ENCODE measurements at regions not wholly inside any gene's neighbourhood (a gene's known extent, or its start where the extent isn't known, plus 50 kb on each side); places are given as distances from the start of the nearest gene placed in this dataset.
"Not testable (repeated sequence)": the region's sequence is repeated elsewhere in the genome, so short reads cannot be mapped to it uniquely, and the experiment has no call there.

GRCh38 chr3:154658000-154658399, 228.0 kb upstream of the GPR149 start:
- no peak for DNase-seq

DNA sequence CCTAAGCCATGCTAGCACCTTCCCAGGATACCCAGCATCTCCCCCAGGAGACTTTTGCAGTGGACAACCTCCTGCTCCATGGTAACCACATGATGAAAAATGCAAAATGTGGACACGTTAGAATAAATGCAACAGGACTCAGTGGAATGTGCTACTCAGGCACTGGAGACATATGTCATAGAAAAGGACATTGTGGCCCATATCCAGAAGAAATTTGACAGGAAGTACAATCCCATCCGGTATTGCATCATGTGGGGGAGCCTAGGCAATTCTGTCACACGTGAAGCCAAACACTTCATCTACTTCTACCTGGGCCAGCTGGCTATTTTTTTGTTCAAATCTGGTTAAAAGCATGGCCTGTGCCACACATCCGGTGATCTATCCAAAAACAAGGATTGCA, 227.2 kb upstream of the GPR149 start:
- no peak for DNase-seq

- no peak for DNase-seq
Observed at GRCh38 chr3:154656486-154656885, 226.5 kb upstream of the GPR149 start.

DNA sequence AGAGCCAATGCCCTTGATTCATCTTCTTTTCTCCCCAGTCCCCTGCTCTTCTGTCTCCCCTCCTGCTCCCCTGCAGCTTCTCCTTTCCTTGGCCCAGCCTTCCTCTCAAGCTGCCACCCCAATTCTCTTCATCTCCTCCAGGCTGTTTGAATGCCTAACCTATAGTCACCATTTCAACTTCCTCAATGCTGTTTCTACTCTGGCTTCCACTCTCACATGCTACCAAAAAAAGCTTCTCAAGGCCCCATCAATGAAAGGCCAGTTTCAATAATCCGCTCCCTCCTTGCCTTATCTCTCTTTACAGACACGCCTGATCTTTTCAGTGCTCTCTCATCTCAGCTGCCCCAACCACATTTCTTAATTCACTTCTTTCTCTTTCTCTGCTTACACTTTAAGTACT, 212.2 kb upstream of the GPR149 start:
- no peak for DNase-seq

DNA sequence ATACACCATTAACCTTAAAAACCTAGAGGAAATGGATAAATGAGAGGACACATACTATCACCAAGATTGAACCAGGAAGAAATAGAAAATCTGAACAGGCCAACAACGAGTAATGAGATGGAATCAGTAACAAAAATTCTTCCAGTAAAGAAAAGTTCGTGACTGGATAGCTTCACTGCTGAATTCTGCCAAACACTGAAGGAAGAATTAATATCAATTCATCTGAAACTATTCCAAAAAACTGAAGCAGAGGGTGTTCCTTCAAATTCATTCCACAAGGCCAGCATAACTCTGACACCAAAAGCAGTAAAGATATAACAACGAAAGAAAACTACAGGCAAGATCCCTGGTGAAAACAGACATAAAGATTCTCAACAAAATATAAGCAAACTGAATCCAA, 195.8 kb upstream of the GPR149 start:
- DNase-seq: no peak

GRCh38 chr3:154619621-154620020, 189.6 kb upstream of the GPR149 start:
- not testable (repeated sequence) for DNase-seq

- DNase-seq: no peak
Observed at GRCh38 chr3:154616298-154616697, 186.3 kb upstream of the GPR149 start.

- no peak for DNase-seq
Observed at GRCh38 chr3:154615471-154615870, 185.5 kb upstream of the GPR149 start.

DNA sequence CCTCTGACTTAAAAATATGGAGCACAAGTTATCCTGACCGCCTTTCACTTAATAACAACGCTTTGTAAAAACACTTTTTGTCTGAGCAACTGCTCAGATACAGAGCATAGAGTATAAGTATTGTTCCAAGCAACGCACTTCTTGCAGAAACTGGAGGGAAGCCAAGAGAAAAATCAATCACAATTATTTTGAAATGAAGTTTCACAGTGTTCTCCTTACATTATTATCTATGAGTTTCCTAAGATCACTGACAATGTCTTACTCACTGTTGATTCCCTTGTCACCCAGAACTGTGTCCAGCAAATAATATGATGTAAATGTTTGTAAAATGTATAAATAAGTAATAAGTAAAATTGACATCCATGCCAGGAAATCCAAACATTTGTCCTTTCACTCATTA, 184.6 kb upstream of the GPR149 start:
- DNase-seq: no peak

DNA sequence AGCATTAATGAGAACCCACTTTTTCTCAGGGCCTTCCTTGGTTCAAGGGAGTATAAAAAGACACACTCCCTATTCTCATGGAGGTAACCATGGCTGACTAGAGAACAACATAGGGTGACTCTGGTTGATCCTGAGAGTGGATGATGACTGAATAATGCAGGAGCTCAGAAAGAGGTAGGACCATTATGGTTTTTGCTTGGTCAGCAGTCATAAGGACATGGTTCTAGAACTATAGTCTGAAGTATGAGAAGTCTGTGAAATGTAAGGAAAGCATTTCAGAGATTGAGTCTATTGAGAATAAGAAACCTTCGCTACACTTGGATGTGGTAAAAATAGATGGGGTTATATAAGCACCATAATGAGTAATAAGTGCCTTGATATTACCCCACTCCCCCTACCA, 184.1 kb upstream of the GPR149 start:
- DNase-seq: no peak

- no peak for DNase-seq
Observed at GRCh38 chr3:154602241-154602640, 172.3 kb upstream of the GPR149 start.

- no peak for DNase-seq
Observed at GRCh38 chr3:154598166-154598565, 168.2 kb upstream of the GPR149 start.

GRCh38 chr3:154590675-154591384, 160.8 kb upstream of the GPR149 start:
- DNase-seq: no peak

GRCh38 chr3:154588831-154589230, 158.8 kb upstream of the GPR149 start:
- DNase-seq: no peak

GRCh38 chr3:154584974-154585373, 155.0 kb upstream of the GPR149 start:
- no peak for DNase-seq

DNA sequence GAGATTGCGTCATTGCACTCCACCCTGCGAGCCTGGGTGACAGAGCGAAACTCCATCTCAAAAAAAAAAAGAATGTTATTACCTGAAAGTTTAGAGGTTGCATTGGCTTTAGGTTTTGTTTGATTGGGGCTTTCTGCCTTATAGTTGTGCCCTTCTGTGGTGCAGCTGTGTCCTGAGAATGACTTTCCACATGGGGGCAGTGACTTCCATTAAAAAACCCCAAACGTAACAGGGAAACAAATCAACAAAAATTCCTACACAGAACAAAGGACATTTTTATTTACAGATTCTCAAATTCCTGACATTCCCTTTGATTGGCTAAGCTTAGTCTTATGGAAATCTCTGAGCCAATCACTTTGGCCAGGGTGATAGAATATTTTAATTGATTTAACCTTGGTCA, 154.1 kb upstream of the GPR149 start:
- DNase-seq: no peak

DNA sequence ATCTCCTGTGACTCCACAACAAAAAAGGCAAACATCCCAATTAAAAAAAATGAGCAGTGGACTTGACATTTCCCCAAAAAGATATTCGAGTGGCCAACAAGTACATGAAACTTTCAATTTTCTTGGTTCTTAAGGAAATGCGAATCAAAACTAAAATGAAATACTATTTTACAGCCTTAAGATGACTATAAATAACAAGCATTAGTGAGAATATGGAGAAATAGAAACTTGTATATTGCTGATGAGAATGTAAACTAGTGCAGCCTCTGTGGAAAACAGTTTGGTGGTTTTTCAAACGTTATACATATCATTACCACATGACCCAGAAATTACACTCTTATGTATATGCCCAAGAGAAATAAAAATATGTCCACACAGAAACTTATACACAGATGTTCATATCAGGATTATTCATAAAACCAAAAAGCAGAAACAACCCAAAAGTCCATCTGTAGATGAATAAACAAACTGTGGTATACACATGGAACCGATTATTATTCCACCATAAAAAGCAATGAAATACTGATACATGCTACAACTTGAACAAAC, 153.2 kb upstream of the GPR149 start:
- no peak for DNase-seq

DNA sequence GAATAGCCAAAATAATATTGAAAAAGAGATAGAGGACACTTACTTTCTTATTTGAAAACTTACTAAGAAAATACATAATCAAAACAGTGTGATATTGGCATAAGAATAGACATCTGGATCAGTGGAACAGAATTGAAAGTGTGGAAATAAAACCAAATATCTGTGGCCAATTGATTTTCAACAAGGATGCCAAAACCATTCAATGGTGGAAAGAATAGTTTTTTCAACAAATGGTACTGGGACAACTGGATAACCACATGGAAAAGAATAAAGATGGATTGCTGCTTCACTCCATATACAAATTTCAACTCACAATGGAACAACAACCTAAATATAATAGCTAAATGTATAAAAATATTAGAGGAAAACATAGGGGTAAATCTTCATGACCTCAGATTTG, 152.5 kb upstream of the GPR149 start:
- no peak for DNase-seq

- no peak for DNase-seq
Observed at GRCh38 chr3:154571553-154572226, 141.7 kb upstream of the GPR149 start.

DNA sequence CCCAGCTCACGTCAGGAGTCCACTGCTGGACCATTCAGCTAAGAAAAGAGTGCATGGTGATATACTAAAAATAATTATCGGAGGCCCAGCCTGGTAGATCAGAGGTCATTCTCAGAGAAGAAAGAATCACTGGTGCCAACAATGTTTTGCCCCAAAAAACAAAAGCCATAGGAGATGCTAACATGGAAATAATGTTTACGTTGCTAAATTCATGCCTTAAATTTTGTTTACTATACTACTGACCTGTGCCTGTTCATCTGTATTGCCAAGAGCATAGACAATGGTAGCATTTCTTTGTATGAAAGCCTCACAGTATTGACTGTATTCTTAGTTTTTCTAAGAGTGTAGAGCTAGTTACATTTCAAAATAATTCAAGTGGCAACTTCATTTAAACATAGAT, 138.1 kb upstream of the GPR149 start:
- no peak for DNase-seq

DNA sequence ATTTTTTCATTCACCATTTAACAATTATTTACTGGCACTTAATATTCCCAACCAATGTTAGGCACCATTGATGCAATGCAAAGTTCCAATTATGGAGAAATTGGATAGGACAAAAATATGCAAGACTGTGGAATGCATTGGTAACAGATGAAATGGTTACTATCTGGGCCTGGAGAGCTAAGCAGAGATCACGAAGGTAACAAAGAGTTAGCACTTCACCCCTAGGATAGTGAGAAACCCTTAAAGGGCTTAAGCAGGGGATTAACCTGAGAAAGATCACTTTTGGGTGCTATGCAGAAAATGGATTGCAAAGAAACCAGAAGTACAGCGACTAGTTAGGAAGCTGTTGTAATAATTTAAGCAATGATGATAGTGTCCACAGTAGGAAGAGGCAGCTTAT, 129.6 kb upstream of the GPR149 start:
- DNase-seq: no peak

- no peak for DNase-seq
Observed at GRCh38 chr3:154552338-154552737, 122.3 kb upstream of the GPR149 start.

DNA sequence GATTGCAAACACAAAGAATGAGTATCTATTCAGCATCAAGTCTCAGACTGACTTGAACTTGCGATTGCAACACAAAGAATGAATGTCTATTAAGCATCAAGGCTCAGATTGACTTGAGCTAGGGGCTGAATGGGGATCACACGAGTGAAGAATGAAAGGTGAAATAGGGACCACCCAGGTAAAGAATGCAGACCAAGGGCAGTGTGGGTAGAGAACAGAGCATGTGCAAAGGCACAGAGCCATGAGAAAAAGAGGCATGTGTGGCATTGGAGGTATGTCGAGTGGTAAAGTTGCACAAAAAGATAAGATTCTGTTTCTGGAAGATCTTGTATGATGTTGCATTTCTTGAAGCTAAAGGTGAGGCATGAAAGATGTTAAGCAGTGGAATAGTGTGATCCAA, 119.4 kb upstream of the GPR149 start:
- DNase-seq: no peak

DNA sequence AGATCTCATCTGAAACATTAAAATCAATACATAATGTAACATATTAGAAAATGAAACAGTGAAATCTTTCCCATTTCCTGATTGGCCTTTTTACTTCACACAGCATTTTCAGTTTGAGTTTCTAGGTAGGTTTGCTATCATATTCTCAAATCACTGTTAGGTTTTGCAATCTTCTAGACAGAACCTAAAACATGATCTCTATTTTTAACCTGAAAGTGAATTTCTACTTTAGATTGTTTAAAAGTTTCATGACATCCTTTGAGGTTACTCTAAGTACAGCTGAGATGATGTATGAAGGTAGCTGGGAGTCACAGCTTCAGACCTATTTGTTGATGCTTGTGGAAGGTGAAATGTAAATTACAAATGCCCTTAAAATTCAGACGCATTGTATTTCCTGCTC, 118.4 kb upstream of the GPR149 start:
- DNase-seq: no peak

DNA sequence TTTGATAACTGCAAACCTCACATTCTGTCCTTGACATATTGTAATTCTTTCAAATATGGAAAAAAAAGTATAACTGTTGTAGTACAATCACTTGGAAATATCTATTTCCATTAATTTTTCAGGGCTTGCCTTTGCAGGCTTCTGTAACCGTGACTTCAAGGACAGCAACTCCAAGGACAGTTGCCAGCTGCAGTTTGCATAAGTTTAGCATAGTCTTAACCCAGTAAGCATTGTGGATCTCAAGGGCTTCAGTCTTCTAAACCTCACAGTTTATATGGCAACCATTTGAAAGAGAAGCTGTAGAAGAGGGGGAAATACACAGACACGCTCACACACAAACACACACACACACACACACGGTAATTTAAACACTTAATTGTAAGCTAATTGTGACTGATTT, 112.8 kb upstream of the GPR149 start:
- DNase-seq: no peak
